ENCODE measurements at regions not wholly inside any gene's neighbourhood (a gene's known extent, or its start where the extent isn't known, plus 50 kb on each side); places are given as distances from the start of the nearest gene placed in this dataset.
"Not testable (repeated sequence)": the region's sequence is repeated elsewhere in the genome, so short reads cannot be mapped to it uniquely, and the experiment has no call there.

- no peaks in the 10 kb centered on the region for H3K9me3 ChIP-seq (ENCODE audit: control insufficient read depth, insufficient read depth, low read length)
- H3K4me3 ChIP-seq (ENCODE audit: low read depth, low read length) = no peak overlapping the region
- no peaks in the 10 kb centered on the region for H3K4me1 ChIP-seq (ENCODE audit: control insufficient read depth, insufficient read depth, low read length)
- H3K9ac ChIP-seq (ENCODE audit: low read depth, low read length) = no peak overlapping the region
- H3K27me3 ChIP-seq (ENCODE audit: control insufficient read depth, insufficient read depth, low read length) = no peaks in the 10 kb centered on the region
- H3K36me3 ChIP-seq (ENCODE audit: control insufficient read depth, insufficient read depth, low read length) = no peaks in the 10 kb centered on the region
Observed at GRCh38 chr17:22337467-22337866, 645.1 kb downstream of the KCNJ18 start.

GRCh38 chr17:22356603-22357002 lies 664.3 kb downstream of the KCNJ18 start:
- H3K9me3 ChIP-seq (ENCODE audit: control insufficient read depth, insufficient read depth, low read length); H3K27me3 ChIP-seq (ENCODE audit: control insufficient read depth, insufficient read depth, low read length); H3K36me3 ChIP-seq (ENCODE audit: control insufficient read depth, insufficient read depth, low read length); H3K4me3 ChIP-seq (ENCODE audit: low read depth, low read length); H3K9ac ChIP-seq (ENCODE audit: low read depth, low read length); H3K4me1 ChIP-seq (ENCODE audit: control insufficient read depth, insufficient read depth, low read length): not testable (repeated sequence)

GRCh38 chr17:22370988-22371387 lies 678.7 kb downstream of the KCNJ18 start:
- H3K27me3 ChIP-seq (ENCODE audit: control insufficient read depth, insufficient read depth, low read length); H3K4me3 ChIP-seq (ENCODE audit: low read depth, low read length); H3K4me1 ChIP-seq (ENCODE audit: control insufficient read depth, insufficient read depth, low read length); H3K36me3 ChIP-seq (ENCODE audit: control insufficient read depth, insufficient read depth, low read length); H3K9ac ChIP-seq (ENCODE audit: low read depth, low read length): not testable (repeated sequence)
- H3K9me3 ChIP-seq (ENCODE audit: control insufficient read depth, insufficient read depth, low read length) = peaks cover 11% of the 10 kb centered on the region

GRCh38 chr17:22373911-22374310 lies 681.6 kb downstream of the KCNJ18 start:
- H3K9me3 ChIP-seq (ENCODE audit: control insufficient read depth, insufficient read depth, low read length) = peaks cover 11% of the 10 kb centered on the region
- H3K27me3 ChIP-seq (ENCODE audit: control insufficient read depth, insufficient read depth, low read length) = no peaks in the 10 kb centered on the region
- no peak overlapping the region for H3K9ac ChIP-seq (ENCODE audit: low read depth, low read length)

GRCh38 chr17:22374741-22375140 lies 682.4 kb downstream of the KCNJ18 start:
- Histone ChIP-seq H3K36me3 (ENCODE audit: control insufficient read depth, insufficient read depth, low read length) (no peaks in the 10 kb centered on the region), H3K9me3 (ENCODE audit: control insufficient read depth, insufficient read depth, low read length) (peaks cover 11% of the 10 kb centered on the region), H3K4me3 (ENCODE audit: low read depth, low read length) (no peak overlapping the region), H3K27me3 (ENCODE audit: control insufficient read depth, insufficient read depth, low read length) (no peaks in the 10 kb centered on the region), H3K4me1 (ENCODE audit: control insufficient read depth, insufficient read depth, low read length) (no peaks in the 10 kb centered on the region), H3K9ac (ENCODE audit: low read depth, low read length) (no peak overlapping the region)

More at GRCh38 chr17:22373911-22374310, 681.6 kb downstream of the KCNJ18 start:
- Histone ChIP-seq H3K36me3 (ENCODE audit: control insufficient read depth, insufficient read depth, low read length) (no peaks in the 10 kb centered on the region), H3K4me3 (ENCODE audit: low read depth, low read length) (no peak overlapping the region), H3K4me1 (ENCODE audit: control insufficient read depth, insufficient read depth, low read length) (no peaks in the 10 kb centered on the region)

GRCh38 chr17:22376747-22377146 lies 684.4 kb downstream of the KCNJ18 start:
- H3K9ac ChIP-seq (ENCODE audit: low read depth, low read length); H3K27me3 ChIP-seq (ENCODE audit: control insufficient read depth, insufficient read depth, low read length); H3K36me3 ChIP-seq (ENCODE audit: control insufficient read depth, insufficient read depth, low read length); H3K4me1 ChIP-seq (ENCODE audit: control insufficient read depth, insufficient read depth, low read length); H3K4me3 ChIP-seq (ENCODE audit: low read depth, low read length): not testable (repeated sequence)
- peaks cover 11% of the 10 kb centered on the region for H3K9me3 ChIP-seq (ENCODE audit: control insufficient read depth, insufficient read depth, low read length)

GRCh38 chr17:22378748-22379147 lies 686.4 kb downstream of the KCNJ18 start:
- H3K9me3 ChIP-seq (ENCODE audit: control insufficient read depth, insufficient read depth, low read length); H3K4me1 ChIP-seq (ENCODE audit: control insufficient read depth, insufficient read depth, low read length); H3K4me3 ChIP-seq (ENCODE audit: low read depth, low read length); H3K36me3 ChIP-seq (ENCODE audit: control insufficient read depth, insufficient read depth, low read length); H3K9ac ChIP-seq (ENCODE audit: low read depth, low read length); H3K27me3 ChIP-seq (ENCODE audit: control insufficient read depth, insufficient read depth, low read length): not testable (repeated sequence)

- H3K36me3 ChIP-seq (ENCODE audit: control insufficient read depth, insufficient read depth, low read length); H3K4me1 ChIP-seq (ENCODE audit: control insufficient read depth, insufficient read depth, low read length); H3K9me3 ChIP-seq (ENCODE audit: control insufficient read depth, insufficient read depth, low read length); H3K4me3 ChIP-seq (ENCODE audit: low read depth, low read length); H3K27me3 ChIP-seq (ENCODE audit: control insufficient read depth, insufficient read depth, low read length); H3K9ac ChIP-seq (ENCODE audit: low read depth, low read length): not testable (repeated sequence)
Observed at GRCh38 chr17:22381589-22381988, 689.3 kb downstream of the KCNJ18 start.

GRCh38 chr17:22383772-22384460 lies 691.6 kb downstream of the KCNJ18 start:
- H3K4me3 ChIP-seq (ENCODE audit: low read depth, low read length); H3K4me1 ChIP-seq (ENCODE audit: control insufficient read depth, insufficient read depth, low read length); H3K27me3 ChIP-seq (ENCODE audit: control insufficient read depth, insufficient read depth, low read length); H3K36me3 ChIP-seq (ENCODE audit: control insufficient read depth, insufficient read depth, low read length); H3K9me3 ChIP-seq (ENCODE audit: control insufficient read depth, insufficient read depth, low read length); H3K9ac ChIP-seq (ENCODE audit: low read depth, low read length): not testable (repeated sequence)

GRCh38 chr17:22384461-22384800 lies 692.1 kb downstream of the KCNJ18 start:
- not testable (repeated sequence) for H3K9me3 ChIP-seq (ENCODE audit: control insufficient read depth, insufficient read depth, low read length); H3K4me3 ChIP-seq (ENCODE audit: low read depth, low read length); H3K27me3 ChIP-seq (ENCODE audit: control insufficient read depth, insufficient read depth, low read length); H3K4me1 ChIP-seq (ENCODE audit: control insufficient read depth, insufficient read depth, low read length); H3K36me3 ChIP-seq (ENCODE audit: control insufficient read depth, insufficient read depth, low read length); H3K9ac ChIP-seq (ENCODE audit: low read depth, low read length)

GRCh38 chr17:22398446-22398845 lies 706.1 kb downstream of the KCNJ18 start:
- H3K4me3 ChIP-seq (ENCODE audit: low read depth, low read length); H3K27me3 ChIP-seq (ENCODE audit: control insufficient read depth, insufficient read depth, low read length); H3K36me3 ChIP-seq (ENCODE audit: control insufficient read depth, insufficient read depth, low read length); H3K9ac ChIP-seq (ENCODE audit: low read depth, low read length); H3K9me3 ChIP-seq (ENCODE audit: control insufficient read depth, insufficient read depth, low read length); H3K4me1 ChIP-seq (ENCODE audit: control insufficient read depth, insufficient read depth, low read length): not testable (repeated sequence)

- H3K9me3 ChIP-seq (ENCODE audit: control insufficient read depth, insufficient read depth, low read length); H3K4me3 ChIP-seq (ENCODE audit: low read depth, low read length); H3K27me3 ChIP-seq (ENCODE audit: control insufficient read depth, insufficient read depth, low read length); H3K4me1 ChIP-seq (ENCODE audit: control insufficient read depth, insufficient read depth, low read length); H3K9ac ChIP-seq (ENCODE audit: low read depth, low read length); H3K36me3 ChIP-seq (ENCODE audit: control insufficient read depth, insufficient read depth, low read length): not testable (repeated sequence)
Observed at GRCh38 chr17:22399037-22399436, 706.7 kb downstream of the KCNJ18 start.

GRCh38 chr17:22405080-22405479 lies 712.8 kb downstream of the KCNJ18 start:
- H3K9me3 ChIP-seq (ENCODE audit: control insufficient read depth, insufficient read depth, low read length); H3K9ac ChIP-seq (ENCODE audit: low read depth, low read length); H3K4me1 ChIP-seq (ENCODE audit: control insufficient read depth, insufficient read depth, low read length); H3K27me3 ChIP-seq (ENCODE audit: control insufficient read depth, insufficient read depth, low read length); H3K4me3 ChIP-seq (ENCODE audit: low read depth, low read length); H3K36me3 ChIP-seq (ENCODE audit: control insufficient read depth, insufficient read depth, low read length): not testable (repeated sequence)

Measured in iPS-15b (cell line).